Body of pancreas (tissue), 4 donors: ENCODE measurements at regions not wholly inside any gene's neighbourhood (a gene's known extent, or its start where the extent isn't known, plus 50 kb on each side); places are given as distances from the start of the nearest gene placed in this dataset.

Experiments used
- ATAC-seq: fragments of 150-250 bp; one replicate; pipeline ENCODE4 v1.9.1; 2016
- DNase-seq, 4 donors: peaks; one replicate each; pipeline ENCODE4 v3.0.0-alpha.2; 2019
- H3K27ac ChIP-seq, 4 donors: fragments of 200-600 bp; sonication (generic); 1 replicate in 3 of 4; 2 replicates in 1 of 4; pipeline versions ENCODE4 v1.5.1 to v1.6.1; 2016 to 2019; ENCODE audit warnings: mild to moderate bottlenecking in 1 of 4, mixed read lengths in 1 of 4, moderate library complexity in 1 of 4
- H3K27me3 ChIP-seq, 2 donors: fragments of 200-600 bp; sonication (generic); one replicate each; pipeline ENCODE4 v1.6.0; 2016; ENCODE audit warnings: mild to moderate bottlenecking in 1 of 2
- H3K36me3 ChIP-seq, 2 donors: fragments of 200-600 bp; sonication (generic); replicated peaks in 1 of 2; 2 replicates each; pipeline ENCODE4 v1.5.1; 2016; ENCODE audit warnings: low read depth in 2 of 2; ENCODE audit not compliant: insufficient read depth in 1 of 2
- H3K4me1 ChIP-seq: fragments of 200-600 bp; sonication (generic); one replicate; pipeline ENCODE4 v1.6.0; 2016
- H3K4me3 ChIP-seq, 2 donors: fragments of 200-600 bp; sonication (generic); 1 replicate in 1 of 2; 2 replicates in 1 of 2; pipeline ENCODE4 v1.5.1; 2016 to 2019
- H3K9me3 ChIP-seq, 3 donors: fragments of 200-600 bp; sonication (generic); 1 replicate in 2 of 3; 2 replicates in 1 of 3; pipeline ENCODE4 v1.5.1; 2016
- POLR2A ChIP-seq, 3 donors: fragments of 450-650 bp; IDR thresholded peaks; one replicate each; pipeline ENCODE4 v1.6.1; 2016; ENCODE audit warnings: antibody characterized with exemption in 3 of 3, mild to moderate bottlenecking in 2 of 3
- WGBS, 2 donors: methylation state at CpG; one replicate each; pipeline ENCODE4 v1.1.5; 2017; 5-methylcytosine and 5-hydroxymethylcytosine counted together
- intact Hi-C: fragments of 100-400 bp; cut with DNase I; formaldehyde crosslinking; loops from one replicate; pipeline ENCODE4 v1.15.1; 2023
- TF ChIP-seq, protein P1 (sequence below), 7 experiments: fragments of 450-650 bp in 4 of 7; fragments of 200-600 bp in 3 of 7; sonication (generic) in 3 of 7; IDR thresholded peaks; one replicate each; pipeline ENCODE4 v1.5.1; 2016 to 2019; ENCODE audit warnings: antibody characterized with exemption in 7 of 7

DNA sequence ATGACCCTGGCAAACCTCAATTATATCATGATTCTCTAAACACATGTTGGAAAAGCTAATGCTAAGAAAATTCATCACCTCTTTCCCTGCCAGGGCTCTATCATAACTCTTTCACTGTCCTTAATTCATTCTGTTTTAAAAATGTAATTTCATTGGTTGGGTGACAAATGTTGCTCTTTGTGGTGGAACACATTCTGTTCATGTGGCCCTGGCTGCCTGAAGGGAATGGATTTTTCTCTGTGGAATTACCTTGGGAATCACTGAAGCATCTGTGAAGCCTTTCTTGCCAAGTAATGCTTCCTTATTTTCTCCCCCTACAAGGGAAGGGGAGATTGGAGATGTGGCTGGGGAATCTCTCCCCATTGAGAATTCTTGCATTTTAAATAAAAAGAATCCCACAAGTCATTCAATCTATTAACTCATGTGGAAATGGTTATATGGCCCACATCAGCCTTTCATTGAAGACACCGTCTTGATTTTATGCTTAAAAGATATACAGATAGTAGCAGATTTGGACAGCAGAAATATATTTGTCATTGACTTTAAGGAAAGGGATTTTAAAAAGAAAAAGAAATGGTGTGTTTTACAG lies 201.8 kb upstream of the NMUR2 start:
- TF ChIP-seq, protein P1, sequence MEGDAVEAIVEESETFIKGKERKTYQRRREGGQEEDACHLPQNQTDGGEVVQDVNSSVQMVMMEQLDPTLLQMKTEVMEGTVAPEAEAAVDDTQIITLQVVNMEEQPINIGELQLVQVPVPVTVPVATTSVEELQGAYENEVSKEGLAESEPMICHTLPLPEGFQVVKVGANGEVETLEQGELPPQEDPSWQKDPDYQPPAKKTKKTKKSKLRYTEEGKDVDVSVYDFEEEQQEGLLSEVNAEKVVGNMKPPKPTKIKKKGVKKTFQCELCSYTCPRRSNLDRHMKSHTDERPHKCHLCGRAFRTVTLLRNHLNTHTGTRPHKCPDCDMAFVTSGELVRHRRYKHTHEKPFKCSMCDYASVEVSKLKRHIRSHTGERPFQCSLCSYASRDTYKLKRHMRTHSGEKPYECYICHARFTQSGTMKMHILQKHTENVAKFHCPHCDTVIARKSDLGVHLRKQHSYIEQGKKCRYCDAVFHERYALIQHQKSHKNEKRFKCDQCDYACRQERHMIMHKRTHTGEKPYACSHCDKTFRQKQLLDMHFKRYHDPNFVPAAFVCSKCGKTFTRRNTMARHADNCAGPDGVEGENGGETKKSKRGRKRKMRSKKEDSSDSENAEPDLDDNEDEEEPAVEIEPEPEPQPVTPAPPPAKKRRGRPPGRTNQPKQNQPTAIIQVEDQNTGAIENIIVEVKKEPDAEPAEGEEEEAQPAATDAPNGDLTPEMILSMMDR (IDR thresholded peaks at IDR 0.05), result no peak
- TF ChIP-seq POLR2A (IDR thresholded peaks at IDR 0.05), result no peak
- H3K27ac ChIP-seq, result no peak overlapping the region
- ATAC-seq, result no peak
- no peaks in the 10 kb centered on the region for H3K4me1 ChIP-seq
- no peaks in the 10 kb centered on the region for H3K27me3 ChIP-seq
- no peak overlapping the region for H3K4me3 ChIP-seq
- no peaks in the 10 kb centered on the region for H3K9me3 ChIP-seq
- WGBS, 2 donors, result 70 to 80% methylated on average over 1 of the region's 1 CpG
- no peak for DNase-seq
- intact Hi-C loops, result no loop called here
- H3K36me3 ChIP-seq, result no peaks in the 10 kb centered on the region

DNA sequence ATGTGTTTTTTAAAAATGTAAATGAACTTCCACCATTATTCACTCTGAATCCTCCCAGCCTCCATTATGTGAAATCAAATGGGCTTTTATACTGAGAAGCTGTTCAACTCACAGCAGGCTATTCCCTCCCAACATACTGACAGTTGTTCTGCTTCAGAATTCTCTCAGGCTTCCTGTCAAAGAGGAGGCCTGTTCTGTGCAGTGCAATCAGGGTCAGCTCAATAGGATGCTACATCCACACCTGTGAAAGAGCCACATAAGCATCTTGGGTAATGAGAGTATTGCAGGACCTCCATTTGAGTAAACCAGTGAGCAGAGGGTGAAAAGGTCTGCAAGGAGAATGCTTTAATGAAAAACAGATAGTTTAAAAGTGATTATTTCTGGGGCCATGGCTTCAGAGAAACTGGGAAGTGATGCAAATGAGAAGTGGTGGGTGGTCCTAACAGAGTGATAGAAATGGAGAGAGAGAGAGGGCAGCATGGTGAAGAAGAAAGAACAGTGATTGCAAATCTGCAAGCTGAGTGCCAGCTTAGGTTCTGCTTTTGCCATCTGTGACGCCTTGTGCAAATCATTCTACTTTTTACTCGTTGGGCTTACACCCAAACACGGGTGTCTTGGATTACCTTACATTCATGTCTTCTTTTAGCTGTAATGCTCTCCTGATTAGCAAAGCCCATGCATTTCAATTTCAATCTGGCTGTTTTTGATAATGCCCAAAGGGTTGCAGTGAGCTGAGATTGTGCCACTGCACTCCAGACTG lies 202.5 kb upstream of the NMUR2 start:
- Histone ChIP-seq H3K27me3 (no peaks in the 10 kb centered on the region), H3K4me1 (no peaks in the 10 kb centered on the region), H3K36me3 (no peaks in the 10 kb centered on the region), H3K4me3 (no peak overlapping the region), H3K9me3 (no peaks in the 10 kb centered on the region), H3K27ac (no peak overlapping the region)
- 65 to 68% methylated on average over 3 of the region's 3 CpGs for WGBS, 2 donors
- intact Hi-C loops, result no loop called here
- ATAC-seq (no peak), DNase-seq (no peak)
- TF ChIP-seq POLR2A (IDR thresholded peaks at IDR 0.05), result no peak
- TF ChIP-seq, protein P1 (IDR thresholded peaks at IDR 0.05), result no peak

DNA sequence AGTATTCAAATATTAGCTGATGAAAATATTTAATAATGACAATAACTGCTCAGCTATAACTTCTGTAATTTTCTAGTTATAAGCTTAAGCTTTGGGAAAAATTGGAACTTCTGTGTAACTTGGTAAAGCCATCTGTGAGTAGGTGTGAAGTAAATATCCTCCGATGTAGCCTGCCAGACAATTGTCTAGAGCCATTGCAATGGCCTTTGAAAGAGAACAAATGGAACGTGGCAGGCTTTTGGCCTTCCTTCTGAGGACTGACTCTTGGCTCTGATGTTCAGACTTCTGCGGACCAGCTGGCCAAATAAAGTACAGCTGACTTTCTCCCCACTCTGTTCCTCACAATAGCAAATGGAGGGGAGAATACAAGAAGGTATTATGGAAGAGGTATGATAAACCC lies 203.4 kb upstream of the NMUR2 start:
- ATAC-seq, result no peak
- intact Hi-C loops, result no loop called here

DNA sequence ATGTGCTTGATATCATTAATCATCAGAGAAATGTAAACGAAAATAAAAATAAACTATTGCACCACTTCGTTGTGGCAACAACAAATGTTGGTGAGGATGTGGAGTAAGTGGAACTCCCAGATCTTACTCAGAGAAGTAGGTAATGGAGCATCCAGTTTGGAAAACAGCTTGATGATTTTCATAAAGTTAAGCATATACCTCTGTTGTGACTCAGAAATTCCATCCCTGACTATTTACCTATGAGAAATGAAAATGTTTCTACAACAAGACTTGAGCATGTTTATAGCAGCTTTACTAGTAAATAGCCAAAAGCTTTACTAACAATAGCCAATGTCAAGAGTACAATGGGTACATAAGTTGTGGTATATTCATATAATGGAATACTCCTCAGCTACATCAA lies 214.7 kb upstream of the NMUR2 start:
- WGBS, 2 donors, result 30 to 37% methylated on average over 2 of the region's 2 CpGs
- no peak overlapping the region for H3K27ac ChIP-seq
- H3K4me3 ChIP-seq, result no peak overlapping the region
- intact Hi-C loops, result no loop called here
- H3K27me3 ChIP-seq, result no peaks in the 10 kb centered on the region
- no peak for ATAC-seq
- no peaks in the 10 kb centered on the region for H3K4me1 ChIP-seq
- H3K9me3 ChIP-seq, result no peaks in the 10 kb centered on the region
- DNase-seq, result no peak
- no peak for TF ChIP-seq POLR2A (IDR thresholded peaks at IDR 0.05)
- TF ChIP-seq, protein P1 (IDR thresholded peaks at IDR 0.05), result no peak
- H3K36me3 ChIP-seq, result no peaks in the 10 kb centered on the region

More for the DNA sequence above, 203.4 kb upstream of the NMUR2 start:
- no peaks in the 10 kb centered on the region for H3K27me3 ChIP-seq
- peak in 1 of 4 donors; percentile 7 for DNase-seq
- TF ChIP-seq, protein P1 (IDR thresholded peaks at IDR 0.05), result no peak
- TF ChIP-seq POLR2A (IDR thresholded peaks at IDR 0.05), result no peak
- H3K9me3 ChIP-seq, result no peaks in the 10 kb centered on the region
- H3K4me3 ChIP-seq, result no peak overlapping the region
- H3K36me3 ChIP-seq, result no peaks in the 10 kb centered on the region
- no peaks in the 10 kb centered on the region for H3K4me1 ChIP-seq
- WGBS, 2 donors, result 22 to 23% methylated on average over 3 of the region's 3 CpGs
- no peak overlapping the region for H3K27ac ChIP-seq

DNA sequence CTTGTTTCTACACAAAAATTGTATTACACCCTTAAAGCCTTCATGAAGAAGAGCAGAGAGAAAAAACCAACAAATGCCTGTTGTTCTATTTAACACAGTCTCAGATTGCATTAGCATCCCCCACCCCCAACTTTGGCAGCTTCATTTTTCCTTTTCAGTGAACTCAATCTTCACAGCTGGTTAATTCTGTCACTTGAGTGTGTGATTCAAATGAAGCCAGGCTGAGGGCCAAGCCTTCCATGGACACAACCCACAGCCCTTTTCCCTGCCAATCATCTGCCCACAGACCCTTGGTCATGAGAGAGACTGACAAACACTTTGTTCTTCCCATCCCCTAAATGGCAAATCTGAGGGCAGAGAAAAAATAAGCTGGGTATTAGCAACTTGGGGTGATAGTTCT lies 217.5 kb upstream of the NMUR2 start:
- intact Hi-C loops, result no loop called here
- Histone ChIP-seq H3K4me1 (no peaks in the 10 kb centered on the region), H3K27ac (no peak overlapping the region), H3K36me3 (no peaks in the 10 kb centered on the region), H3K27me3 (no peaks in the 10 kb centered on the region), H3K4me3 (no peak overlapping the region), H3K9me3 (no peaks in the 10 kb centered on the region)
- DNase-seq (no peak), ATAC-seq (no peak)
- no peak for TF ChIP-seq POLR2A (IDR thresholded peaks at IDR 0.05)
- TF ChIP-seq, protein P1 (IDR thresholded peaks at IDR 0.05), result no peak
